Activated CD8-positive, alpha-beta memory T cell treated with anti-CD3 and anti-CD28 coated beads, Interleukin-2, amount 50 U/mL, for 1 hour (primary cell): ENCODE measurements at regions not wholly inside any gene's neighbourhood (a gene's known extent, or its start where the extent isn't known, plus 50 kb on each side); places are given as distances from the start of the nearest gene placed in this dataset.

Experiments
- DNase-seq: peaks from one replicate; pipeline ENCODE4 v3.0.0-alpha.2; 2020; ENCODE audit errors: extremely low read depth

GRCh38 chr10:123455861-123456260, 210.3 kb upstream of the GPR26 start:
- DNase-seq = no peak

- DNase-seq = no peak
These were observed 207.2 kb upstream of the GPR26 start for GRCh38 chr10:123458933-123459332.

- DNase-seq = no peak
These were observed 206.6 kb upstream of the GPR26 start for GRCh38 chr10:123459371-123460091.

GRCh38 chr10:123462246-123462645, 203.9 kb upstream of the GPR26 start:
- no peak for DNase-seq

GRCh38 chr10:123462756-123463155, 203.4 kb upstream of the GPR26 start:
- no peak for DNase-seq

- DNase-seq = no peak
These were observed 203.0 kb upstream of the GPR26 start for GRCh38 chr10:123463181-123463580.

- no peak for DNase-seq
These were observed 202.5 kb upstream of the GPR26 start for GRCh38 chr10:123463698-123464097.

- DNase-seq = no peak
These were observed 201.5 kb upstream of the GPR26 start for GRCh38 chr10:123464430-123465323.

GRCh38 chr10:123470336-123470921, 195.7 kb upstream of the GPR26 start:
- no peak for DNase-seq

GRCh38 chr10:123471811-123472210, 194.3 kb upstream of the GPR26 start:
- no peak for DNase-seq

- no peak for DNase-seq
These were observed 193.5 kb upstream of the GPR26 start for GRCh38 chr10:123472606-123473005.

GRCh38 chr10:123474700-123475099, 191.5 kb upstream of the GPR26 start:
- no peak for DNase-seq

GRCh38 chr10:123475466-123475865, 190.7 kb upstream of the GPR26 start:
- DNase-seq = no peak

- no peak for DNase-seq
These were observed 188.0 kb upstream of the GPR26 start for GRCh38 chr10:123478116-123478515.

GRCh38 chr10:123479640-123480039, 186.5 kb upstream of the GPR26 start:
- no peak for DNase-seq

- DNase-seq = no peak
These were observed 185.8 kb upstream of the GPR26 start for GRCh38 chr10:123480344-123480743.

- DNase-seq = no peak
These were observed 185.3 kb upstream of the GPR26 start for GRCh38 chr10:123480845-123481244.

GRCh38 chr10:123484722-123485121, 181.4 kb upstream of the GPR26 start:
- no peak for DNase-seq

GRCh38 chr10:123485341-123485960, 180.7 kb upstream of the GPR26 start:
- DNase-seq = no peak

- DNase-seq = no peak
These were observed 177.7 kb upstream of the GPR26 start for GRCh38 chr10:123488436-123488835.

GRCh38 chr10:123491364-123491763, 174.8 kb upstream of the GPR26 start:
- DNase-seq = no peak

- no peak for DNase-seq
These were observed 174.1 kb upstream of the GPR26 start for GRCh38 chr10:123492016-123492415.
